H9 (cell line): ENCODE measurements at regions not wholly inside any gene's neighbourhood (a gene's known extent, or its start where the extent isn't known, plus 50 kb on each side); places are given as distances from the start of the nearest gene placed in this dataset.

ENCODE experiments used
- DNase-seq: peaks from one replicate; pipeline ENCODE4 v3.0.0-alpha.2; 2017
- H2AFZ ChIP-seq: one replicate; pipeline ENCODE4 v1.6.1; 2013; ENCODE audit warnings: mild to moderate bottlenecking, low read length, control low read depth, moderate library complexity
- H2AK5ac ChIP-seq: 2 replicates; pipeline ENCODE4 v1.6.1; 2013; ENCODE audit warnings: low read length, control low read depth, mixed read lengths; ENCODE audit not compliant: insufficient read length
- H2BK120ac ChIP-seq: one replicate; pipeline ENCODE4 v1.6.1; 2013; ENCODE audit warnings: low read depth, mild to moderate bottlenecking, low read length, control low read depth, inconsistent platforms; ENCODE audit not compliant: poor library complexity, severe bottlenecking
- H2BK12ac ChIP-seq: 2 replicates; pipeline ENCODE4 v1.6.1; 2013; ENCODE audit warnings: low read length, control low read depth, mixed read lengths, low read depth; ENCODE audit not compliant: insufficient read length
- H2BK15ac ChIP-seq: 2 replicates; pipeline ENCODE4 v1.6.1; 2013; ENCODE audit warnings: low read depth, low read length, control low read depth
- H2BK20ac ChIP-seq: one replicate; pipeline ENCODE4 v1.6.1; 2013; ENCODE audit warnings: low read depth, mild to moderate bottlenecking, low read length, control low read depth, inconsistent platforms; ENCODE audit not compliant: poor library complexity, severe bottlenecking
- H2BK5ac ChIP-seq: 2 replicates; pipeline ENCODE4 v1.6.1; 2013; ENCODE audit warnings: low read length, control low read depth, mixed read lengths; ENCODE audit not compliant: insufficient read length
- H3K14ac ChIP-seq: 2 replicates; pipeline ENCODE4 v1.6.1; 2013; ENCODE audit warnings: low read length, control low read depth; ENCODE audit not compliant: insufficient read depth
- H3K18ac ChIP-seq: 2 replicates; pipeline ENCODE4 v1.6.1; 2013; ENCODE audit warnings: low read depth, mild to moderate bottlenecking, mixed read lengths, low read length, control low read depth; ENCODE audit not compliant: insufficient read length
- H3K23ac ChIP-seq: 2 replicates; pipeline ENCODE4 v1.6.1; 2013; ENCODE audit warnings: low read length, control low read depth, mixed read lengths, low read depth; ENCODE audit not compliant: insufficient read length
- H3K23me2 ChIP-seq: 2 replicates; pipeline ENCODE4 v1.6.1; 2013; ENCODE audit warnings: low read depth, mild to moderate bottlenecking, mixed read lengths, low read length, control low read depth; ENCODE audit not compliant: insufficient read length, poor library complexity, severe bottlenecking
- H3K27ac ChIP-seq: 2 replicates; pipeline ENCODE4 v1.5.1; 2013; ENCODE audit warnings: low read length, control low read depth, mixed read lengths, low read depth; ENCODE audit not compliant: insufficient read length
- H3K27me3 ChIP-seq: 2 replicates; pipeline ENCODE4 v1.6.1; 2013; ENCODE audit warnings: low read length, control low read depth, inconsistent platforms; ENCODE audit not compliant: insufficient read depth
- H3K4ac ChIP-seq: 2 replicates; pipeline ENCODE4 v1.6.1; 2013; ENCODE audit warnings: low read depth, mild to moderate bottlenecking, control low read depth, inconsistent platforms, low read length, moderate library complexity
- H3K4me1 ChIP-seq: 2 replicates; pipeline ENCODE4 v1.6.1; 2013; ENCODE audit warnings: low read length, control low read depth, inconsistent platforms; ENCODE audit not compliant: insufficient read depth
- H3K4me2 ChIP-seq: 2 replicates; pipeline ENCODE4 v1.6.1; 2013; ENCODE audit warnings: low read length, control low read depth, mixed read lengths; ENCODE audit not compliant: insufficient read length, insufficient read depth
- H3K56ac ChIP-seq: 2 replicates; pipeline ENCODE4 v1.6.1; 2013; ENCODE audit warnings: low read depth, mild to moderate bottlenecking, mixed read lengths, low read length, control low read depth; ENCODE audit not compliant: insufficient read length
- H3K79me1 ChIP-seq: 2 replicates; pipeline ENCODE4 v1.6.1; 2013; ENCODE audit warnings: low read depth, mild to moderate bottlenecking, moderate library complexity, low read length, control low read depth, inconsistent platforms; ENCODE audit not compliant: insufficient read depth, poor library complexity, severe bottlenecking
- H3K79me2 ChIP-seq: 2 replicates; pipeline ENCODE4 v1.6.1; 2013; ENCODE audit warnings: low read length, control low read depth, inconsistent platforms; ENCODE audit not compliant: insufficient read depth
- H3K9ac ChIP-seq: 2 replicates; pipeline ENCODE4 v1.6.1; 2013; ENCODE audit warnings: low read length, control low read depth, mixed read lengths; ENCODE audit not compliant: insufficient read length; ENCODE audit errors: extremely low read depth
- H3K9me3 ChIP-seq: one replicate; pipeline ENCODE4 v1.6.1; 2013; ENCODE audit warnings: low read depth, low read length, inconsistent platforms; ENCODE audit not compliant: control insufficient read depth
- H3T11ph ChIP-seq: one replicate; pipeline ENCODE4 v1.6.1; 2013; ENCODE audit warnings: mild to moderate bottlenecking, low read length, control low read depth, inconsistent platforms
- H4K20me1 ChIP-seq: one replicate; pipeline ENCODE4 v1.6.1; 2013; ENCODE audit not compliant: control insufficient read depth, insufficient read length, insufficient read depth
- H4K5ac ChIP-seq: 2 replicates; pipeline ENCODE4 v1.6.1; 2013; ENCODE audit warnings: low read depth, mild to moderate bottlenecking, mixed read lengths, low read length, control low read depth; ENCODE audit not compliant: insufficient read length
- H4K8ac ChIP-seq: replicated peaks from 2 replicates; pipeline ENCODE4 v1.6.1; 2013; ENCODE audit warnings: low read length, control low read depth, mixed read lengths, low read depth; ENCODE audit not compliant: insufficient read length
- H4K91ac ChIP-seq: 2 replicates; pipeline ENCODE4 v1.6.1; 2013; ENCODE audit warnings: low read depth, mild to moderate bottlenecking, moderate library complexity, mixed read lengths, low read length, control low read depth; ENCODE audit not compliant: insufficient read length
- H3K27ac Mint-ChIP-seq, 3 experiments: 2 replicates in 2 of 3; 3 replicates in 1 of 3; pipeline ENCODE4 v1.8.0; 2020 to 2021; ENCODE audit warnings: mixed read lengths in 3 of 3, mild to moderate bottlenecking in 1 of 3, moderate library complexity in 1 of 3
- H3K27me3 Mint-ChIP-seq: 2 replicates; pipeline ENCODE4 v1.8.0; 2021; ENCODE audit warnings: low read depth, mild to moderate bottlenecking, moderate library complexity, mixed read lengths
- H3K36me3 Mint-ChIP-seq, 3 experiments: 2 replicates in 2 of 3; 3 replicates in 1 of 3; pipeline ENCODE4 v1.8.0; 2020 to 2021; ENCODE audit warnings: low read depth in 3 of 3, mixed read lengths in 3 of 3; ENCODE audit not compliant: insufficient read depth in 1 of 3
- H3K4me1 Mint-ChIP-seq, 2 experiments: 2 replicates each; pipeline ENCODE4 v1.8.0; 2020; ENCODE audit warnings: mixed read lengths in 2 of 2
- H3K4me3 Mint-ChIP-seq, 2 experiments: 2 replicates in 1 of 2; 3 replicates in 1 of 2; pipeline ENCODE4 v1.8.0; 2020 to 2021; ENCODE audit warnings: mild to moderate bottlenecking in 2 of 2, mixed read lengths in 2 of 2, moderate library complexity in 1 of 2
- H3K9me3 Mint-ChIP-seq, 2 experiments: 2 replicates in 1 of 2; 3 replicates in 1 of 2; pipeline ENCODE4 v1.8.0; 2020; ENCODE audit warnings: mild to moderate bottlenecking in 2 of 2, mixed read lengths in 2 of 2, moderate library complexity in 1 of 2
- CTCF ChIP-seq: fragments of 200-600 bp; sonication (generic); conservative IDR thresholded peaks from 3 replicates; pipeline ENCODE4 v1.8.0; 2021; ENCODE audit warnings: antibody characterized with exemption, mild to moderate bottlenecking
- WGBS: extraction: QIAGEN DNeasy Blood & Tissue Kit; methylation state at CpG from one replicate; pipeline ENCODE4 v1.1.7; 2013; ENCODE audit warnings: missing lambda C conversion rate, low lambda C conversion rate, mixed read lengths; ENCODE audit not compliant: insufficient read length; ENCODE audit errors: extremely low coverage; 5-methylcytosine and 5-hydroxymethylcytosine counted together

GRCh38 chr3:75192146-75192616 is 471.9 kb upstream of the FRG2C start:
- WGBS, result no CpG with 5 or more reads among the region's 6 CpGs
- Mint-ChIP-seq H3K27ac (no peak overlapping the region; a peak in 1 of 7 replicates), H3K36me3 (peaks cover 0 to 8% (median 0%) of the 10 kb centered on the region in 3 experiments; a peak in 2 of 7 replicates), H3K4me1 (peaks cover 17 to 20% of the 10 kb centered on the region in 2 experiments), H3K27me3 (no peaks in the 10 kb centered on the region), H3K9me3 (peaks cover 0 to 7% of the 10 kb centered on the region in 2 experiments; a peak in 2 of 5 replicates), H3K4me3 (no peak overlapping the region)
- Histone ChIP-seq H3K9me3 (no peaks in the 10 kb centered on the region), H2BK15ac (no peak overlapping the region), H3K4ac (no peak overlapping the region), H3K23me2 (no peaks in the 10 kb centered on the region), H3T11ph (no peak overlapping the region), H2AK5ac (no peak overlapping the region), H3K23ac (no peak overlapping the region), H3K4me2 (no peak overlapping the region), H3K27me3 (no peaks in the 10 kb centered on the region), H3K79me2 (no peaks in the 10 kb centered on the region), H2AFZ (no peak overlapping the region), H3K9ac (no peak overlapping the region), H2BK20ac (no peak overlapping the region), H3K18ac (no peak overlapping the region), H4K91ac (no peak overlapping the region), H4K8ac (no peak overlapping the region), H3K79me1 (no peaks in the 10 kb centered on the region), H2BK120ac (no peak overlapping the region), H3K4me1 (peaks cover 3% of the 10 kb centered on the region; the same call in 1 of the 2 replicates), H3K56ac (no peak overlapping the region), H4K20me1 (no peaks in the 10 kb centered on the region), H2BK5ac (no peak overlapping the region), H3K27ac (no peak overlapping the region), H4K5ac (no peak overlapping the region), H2BK12ac (no peak overlapping the region), H3K14ac (no peak overlapping the region)
- peak; percentile 85 for TF ChIP-seq CTCF
- DNase-seq, result peak; percentile 60
